Neural cell (in vitro differentiated cells): ENCODE measurements at regions not wholly inside any gene's neighbourhood (a gene's known extent, or its start where the extent isn't known, plus 50 kb on each side); places are given as distances from the start of the nearest gene placed in this dataset.

ENCODE experiments used
- H2AFZ ChIP-seq: fragments of 200-600, 300-800 bp; sonication (generic), shearing (Covaris generic); 2 replicates; pipeline ENCODE4 v1.6.0; 2014; ENCODE audit warnings: low read depth, mild to moderate bottlenecking, antibody characterized with exemption, low read length, moderate library complexity
- H3F3A ChIP-seq: fragments of 200-600 bp; shearing (Covaris generic); 2 replicates; pipeline ENCODE4 v1.6.1; 2016; ENCODE audit warnings: mild to moderate bottlenecking, moderate library complexity, mixed read lengths, antibody characterized with exemption, low read length; ENCODE audit not compliant: insufficient read depth, poor library complexity, severe bottlenecking
- H3K27ac ChIP-seq: fragments of 200-600, 300-800 bp; sonication (generic), shearing (Covaris generic); 2 replicates; pipeline ENCODE4 v1.5.1; 2014; ENCODE audit warnings: mild to moderate bottlenecking, low read length, moderate library complexity
- H3K27me3 ChIP-seq: fragments of 300-800, 200-600 bp; sonication (generic), shearing (Covaris generic); 2 replicates; pipeline ENCODE4 v1.6.0; 2014; ENCODE audit warnings: mild to moderate bottlenecking, low read depth, low read length, moderate library complexity; ENCODE audit not compliant: insufficient read depth
- H3K36me3 ChIP-seq: fragments of 300-800, 200-600 bp; sonication (generic), shearing (Covaris generic); 2 replicates; pipeline ENCODE4 v1.5.1; 2014; ENCODE audit warnings: mild to moderate bottlenecking, antibody characterized with exemption, low read length, moderate library complexity; ENCODE audit not compliant: insufficient read depth
- H3K4me2 ChIP-seq: fragments of 300-800, 200-600 bp; sonication (generic), shearing (Covaris generic); 2 replicates; pipeline ENCODE4 v1.6.0; 2014; ENCODE audit warnings: mild to moderate bottlenecking, low read length
- H3K4me3 ChIP-seq: fragments of 300-800, 200-600 bp; sonication (generic), shearing (Covaris generic); 2 replicates; pipeline ENCODE4 v1.5.1; 2014; ENCODE audit warnings: mild to moderate bottlenecking, low read length, moderate library complexity
- H3K79me2 ChIP-seq: fragments of 200-600 bp; shearing (Covaris generic); replicated peaks from 2 replicates; pipeline ENCODE4 v1.6.0; 2014; ENCODE audit warnings: mild to moderate bottlenecking, low read length, moderate library complexity; ENCODE audit not compliant: insufficient read depth
- H3K9ac ChIP-seq: fragments of 300-800, 200-600 bp; sonication (generic), shearing (Covaris generic); 2 replicates; pipeline ENCODE4 v1.6.1; 2016; ENCODE audit warnings: mild to moderate bottlenecking, low read length, mixed read lengths
- H3K9me2 ChIP-seq: fragments of 200-600 bp; shearing (Covaris generic); 2 replicates; pipeline ENCODE4 v1.6.1; 2016; ENCODE audit warnings: mild to moderate bottlenecking, low read length, mixed read lengths; ENCODE audit not compliant: insufficient read depth
- H3K9me3 ChIP-seq: fragments of 200-600, 300-800 bp; sonication (generic), shearing (Covaris generic); 2 replicates; pipeline ENCODE4 v1.6.1; 2016; ENCODE audit warnings: mild to moderate bottlenecking, mixed run types, low read length, moderate library complexity, mixed read lengths
- H4K20me1 ChIP-seq: fragments of 200-600 bp; shearing (Covaris generic); 2 replicates; pipeline ENCODE4 v1.6.1; 2016; ENCODE audit warnings: mild to moderate bottlenecking, mixed run types; ENCODE audit not compliant: insufficient read depth
- CTCF ChIP-seq: fragments of 450-650 bp; IDR thresholded peaks from 2 replicates; pipeline ENCODE4 v1.5.1; 2014; ENCODE audit warnings: antibody characterized with exemption, mild to moderate bottlenecking, moderate library complexity; ENCODE audit not compliant: poor library complexity, severe bottlenecking
- EP300 ChIP-seq: fragments of 450-650 bp; conservative IDR thresholded peaks from 2 replicates; pipeline ENCODE4 v1.6.1; 2014; ENCODE audit warnings: antibody characterized with exemption, mild to moderate bottlenecking, moderate library complexity; ENCODE audit not compliant: poor library complexity, severe bottlenecking
- EZH2 ChIP-seq: fragments of 200-600, 300-800 bp; shearing (Covaris generic), sonication (generic); IDR thresholded peaks from 2 replicates; pipeline ENCODE4 v1.6.1; 2014; ENCODE audit warnings: antibody characterized with exemption, low read length, borderline replicate concordance, mild to moderate bottlenecking; ENCODE audit not compliant: insufficient read depth, poor library complexity, severe bottlenecking
- MXI1 ChIP-seq: fragments of 450-650 bp; conservative IDR thresholded peaks from 2 replicates; pipeline ENCODE4 v1.6.1; 2014; ENCODE audit warnings: antibody characterized with exemption, mild to moderate bottlenecking; ENCODE audit not compliant: poor library complexity, severe bottlenecking
- POLR2AphosphoS5 ChIP-seq: IDR thresholded peaks from 2 replicates; pipeline ENCODE4 v1.6.1; 2012
- RAD21 ChIP-seq: fragments of 450-650 bp; conservative IDR thresholded peaks from 2 replicates; pipeline ENCODE4 v1.6.1; 2014; ENCODE audit warnings: antibody characterized with exemption, mild to moderate bottlenecking, moderate library complexity
- REST ChIP-seq: IDR thresholded peaks from 2 replicates; pipeline ENCODE4 v1.6.1; 2012; ENCODE audit warnings: borderline replicate concordance
- SMC3 ChIP-seq: fragments of 450-650 bp; conservative IDR thresholded peaks from 2 replicates; pipeline ENCODE4 v1.6.1; 2014; ENCODE audit warnings: antibody characterized with exemption, mild to moderate bottlenecking, moderate library complexity; ENCODE audit not compliant: poor library complexity
- TAF1 ChIP-seq: IDR thresholded peaks from 2 replicates; pipeline ENCODE4 v1.6.1; 2012; ENCODE audit warnings: low read depth

- H3K9me3 ChIP-seq = no peaks in the 10 kb centered on the region
- H3K9ac ChIP-seq = no peak overlapping the region
- H3K79me2 ChIP-seq = no peaks in the 10 kb centered on the region
- TF ChIP-seq MXI1 (no peak), CTCF (no peak), EP300 (no peak), TAF1 (no peak), POLR2AphosphoS5 (no peak), RAD21 (no peak), EZH2 (no peak), SMC3 (no peak), REST (no peak)
- no peak overlapping the region for H3K4me3 ChIP-seq
- no peak overlapping the region for H2AFZ ChIP-seq
- H3K4me2 ChIP-seq = no peak overlapping the region
- no peaks in the 10 kb centered on the region for H3F3A ChIP-seq
- H3K27ac ChIP-seq = no peak overlapping the region
- H3K9me2 ChIP-seq = no peaks in the 10 kb centered on the region
- H3K27me3 ChIP-seq = no peaks in the 10 kb centered on the region
- H4K20me1 ChIP-seq = no peaks in the 10 kb centered on the region
- H3K36me3 ChIP-seq = no peaks in the 10 kb centered on the region
Observed at GRCh38 chr6:40799296-40800140, 212.4 kb upstream of the LRFN2 start.

- TF ChIP-seq SMC3 (no peak), POLR2AphosphoS5 (no peak), CTCF (no peak), TAF1 (no peak), EZH2 (no peak)
- no peak overlapping the region for H3K4me2 ChIP-seq
- H3F3A ChIP-seq = no peaks in the 10 kb centered on the region
- H3K27me3 ChIP-seq = no peaks in the 10 kb centered on the region
- no peaks in the 10 kb centered on the region for H4K20me1 ChIP-seq
- H3K4me3 ChIP-seq = no peak overlapping the region
- no peak overlapping the region for H3K9ac ChIP-seq
- H3K79me2 ChIP-seq = no peaks in the 10 kb centered on the region
- no peaks in the 10 kb centered on the region for H3K36me3 ChIP-seq
- H3K27ac ChIP-seq = no peak overlapping the region
- H2AFZ ChIP-seq = no peak overlapping the region
- H3K9me3 ChIP-seq = no peaks in the 10 kb centered on the region
- H3K9me2 ChIP-seq = no peaks in the 10 kb centered on the region
Observed at GRCh38 chr6:40798069-40798770, 211.1 kb upstream of the LRFN2 start.
